ENCODE measurements at regions not wholly inside any gene's neighbourhood (a gene's known extent, or its start where the extent isn't known, plus 50 kb on each side); places are given as distances from the start of the nearest gene placed in this dataset.

DNA sequence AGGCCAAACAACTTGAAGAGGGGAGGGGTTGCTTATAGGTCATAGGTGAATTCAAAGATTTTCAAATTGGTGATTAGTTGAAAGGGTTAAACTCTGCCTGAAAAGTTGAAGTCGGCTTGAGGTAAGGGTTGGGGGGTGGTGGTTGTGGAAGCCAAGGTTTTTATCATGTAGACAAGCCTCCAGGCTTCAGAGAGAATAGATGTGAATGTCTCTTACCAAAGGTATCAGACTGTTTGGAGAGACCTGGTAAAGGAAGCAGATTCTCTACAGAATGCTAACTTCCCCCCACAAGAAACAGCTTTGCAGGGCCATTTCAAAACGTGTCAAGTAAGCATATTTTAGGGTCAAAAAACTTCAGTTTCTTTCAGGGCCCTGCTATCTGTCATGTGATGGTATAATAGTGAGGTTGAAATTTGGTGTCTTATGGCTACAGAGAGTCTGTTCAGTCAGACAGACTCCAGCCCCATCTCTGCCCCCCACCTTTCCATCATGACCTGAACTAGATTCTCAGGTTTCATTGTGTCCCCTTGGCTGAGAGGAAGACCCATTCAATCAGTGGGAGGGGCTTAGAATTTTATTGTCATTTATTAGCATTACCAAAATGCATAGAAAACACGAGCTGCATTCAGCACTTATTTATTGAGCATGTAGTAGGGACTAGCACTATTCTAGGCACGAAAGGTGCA lies 136.5 kb downstream of the MAP3K7 start:
- TF ChIP-seq SIN3A (IDR thresholded peaks at IDR 0.05; ENCODE audit: borderline replicate concordance, insufficient read depth, low read length) (no peak), TAF1 (IDR thresholded peaks at IDR 0.05; ENCODE audit: borderline replicate concordance, insufficient read depth, low read length) (no peak), FOXP2 (optimal IDR thresholded peaks at IDR 0.05; ENCODE audit: borderline replicate concordance, extremely low read depth, extremely low read length, insufficient read depth) (no peak), POLR2AphosphoS5 (IDR thresholded peaks at IDR 0.05; ENCODE audit: low read depth, low read length) (no peak)
- TF ChIP-seq, protein P1, sequence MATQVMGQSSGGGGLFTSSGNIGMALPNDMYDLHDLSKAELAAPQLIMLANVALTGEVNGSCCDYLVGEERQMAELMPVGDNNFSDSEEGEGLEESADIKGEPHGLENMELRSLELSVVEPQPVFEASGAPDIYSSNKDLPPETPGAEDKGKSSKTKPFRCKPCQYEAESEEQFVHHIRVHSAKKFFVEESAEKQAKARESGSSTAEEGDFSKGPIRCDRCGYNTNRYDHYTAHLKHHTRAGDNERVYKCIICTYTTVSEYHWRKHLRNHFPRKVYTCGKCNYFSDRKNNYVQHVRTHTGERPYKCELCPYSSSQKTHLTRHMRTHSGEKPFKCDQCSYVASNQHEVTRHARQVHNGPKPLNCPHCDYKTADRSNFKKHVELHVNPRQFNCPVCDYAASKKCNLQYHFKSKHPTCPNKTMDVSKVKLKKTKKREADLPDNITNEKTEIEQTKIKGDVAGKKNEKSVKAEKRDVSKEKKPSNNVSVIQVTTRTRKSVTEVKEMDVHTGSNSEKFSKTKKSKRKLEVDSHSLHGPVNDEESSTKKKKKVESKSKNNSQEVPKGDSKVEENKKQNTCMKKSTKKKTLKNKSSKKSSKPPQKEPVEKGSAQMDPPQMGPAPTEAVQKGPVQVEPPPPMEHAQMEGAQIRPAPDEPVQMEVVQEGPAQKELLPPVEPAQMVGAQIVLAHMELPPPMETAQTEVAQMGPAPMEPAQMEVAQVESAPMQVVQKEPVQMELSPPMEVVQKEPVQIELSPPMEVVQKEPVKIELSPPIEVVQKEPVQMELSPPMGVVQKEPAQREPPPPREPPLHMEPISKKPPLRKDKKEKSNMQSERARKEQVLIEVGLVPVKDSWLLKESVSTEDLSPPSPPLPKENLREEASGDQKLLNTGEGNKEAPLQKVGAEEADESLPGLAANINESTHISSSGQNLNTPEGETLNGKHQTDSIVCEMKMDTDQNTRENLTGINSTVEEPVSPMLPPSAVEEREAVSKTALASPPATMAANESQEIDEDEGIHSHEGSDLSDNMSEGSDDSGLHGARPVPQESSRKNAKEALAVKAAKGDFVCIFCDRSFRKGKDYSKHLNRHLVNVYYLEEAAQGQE (IDR thresholded peaks at IDR 0.05; ENCODE audit: insufficient read depth in 1 of 2, low read depth in 2 of 2, low read length in 2 of 2): no peak

DNA sequence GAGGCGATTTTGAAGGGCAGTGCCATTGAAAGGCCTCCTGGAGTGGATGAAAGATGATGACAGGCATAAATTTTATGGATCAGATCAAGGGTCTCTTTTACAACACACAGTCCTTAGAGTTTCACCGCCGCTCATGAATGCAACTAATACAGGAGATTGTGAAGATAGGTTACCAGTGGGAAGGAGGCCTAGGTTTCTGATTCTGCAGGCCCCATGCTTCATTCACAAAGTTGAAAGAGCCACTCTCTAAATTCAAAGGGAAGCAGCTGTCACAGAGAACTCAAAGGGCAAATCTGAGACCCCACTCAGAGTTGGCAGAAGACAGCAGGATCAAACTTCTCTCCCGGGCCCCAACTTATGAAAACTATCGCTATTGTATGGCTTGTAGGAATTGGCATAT lies 137.6 kb downstream of the MAP3K7 start:
- TF ChIP-seq TAF1 (IDR thresholded peaks at IDR 0.05; ENCODE audit: borderline replicate concordance, insufficient read depth, low read length) (no peak), FOXP2 (optimal IDR thresholded peaks at IDR 0.05; ENCODE audit: borderline replicate concordance, extremely low read depth, extremely low read length, insufficient read depth) (no peak), SIN3A (IDR thresholded peaks at IDR 0.05; ENCODE audit: borderline replicate concordance, insufficient read depth, low read length) (no peak), POLR2AphosphoS5 (IDR thresholded peaks at IDR 0.05; ENCODE audit: low read depth, low read length) (no peak)
- TF ChIP-seq, protein P1 (IDR thresholded peaks at IDR 0.05; ENCODE audit: insufficient read depth in 1 of 2, low read depth in 2 of 2, low read length in 2 of 2): no peak

DNA sequence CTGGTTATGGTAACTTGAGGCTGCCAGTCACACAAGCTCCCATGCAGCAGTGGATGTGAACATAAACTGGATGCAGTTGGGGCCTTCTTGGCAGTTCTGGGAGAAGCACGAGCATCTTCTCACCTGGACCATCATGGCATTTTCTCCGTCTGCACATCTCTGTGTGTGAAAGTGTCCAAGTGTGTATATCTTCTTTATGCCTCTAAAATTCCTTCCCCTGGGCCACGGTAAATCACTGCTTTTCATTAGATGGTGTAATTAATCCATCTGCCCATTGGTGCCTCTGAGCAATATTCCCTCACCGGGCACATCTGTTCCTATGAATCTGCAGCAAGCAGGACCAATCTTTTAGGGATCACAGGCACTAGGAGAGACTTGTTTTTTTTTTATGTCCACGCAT lies 138.0 kb downstream of the MAP3K7 start:
- TF ChIP-seq, protein P1 (IDR thresholded peaks at IDR 0.05; ENCODE audit: insufficient read depth in 1 of 2, low read depth in 2 of 2, low read length in 2 of 2): no peak
- TF ChIP-seq FOXP2 (optimal IDR thresholded peaks at IDR 0.05; ENCODE audit: borderline replicate concordance, extremely low read depth, extremely low read length, insufficient read depth) (no peak), TAF1 (IDR thresholded peaks at IDR 0.05; ENCODE audit: borderline replicate concordance, insufficient read depth, low read length) (no peak), SIN3A (IDR thresholded peaks at IDR 0.05; ENCODE audit: borderline replicate concordance, insufficient read depth, low read length) (no peak), POLR2AphosphoS5 (IDR thresholded peaks at IDR 0.05; ENCODE audit: low read depth, low read length) (no peak)

DNA sequence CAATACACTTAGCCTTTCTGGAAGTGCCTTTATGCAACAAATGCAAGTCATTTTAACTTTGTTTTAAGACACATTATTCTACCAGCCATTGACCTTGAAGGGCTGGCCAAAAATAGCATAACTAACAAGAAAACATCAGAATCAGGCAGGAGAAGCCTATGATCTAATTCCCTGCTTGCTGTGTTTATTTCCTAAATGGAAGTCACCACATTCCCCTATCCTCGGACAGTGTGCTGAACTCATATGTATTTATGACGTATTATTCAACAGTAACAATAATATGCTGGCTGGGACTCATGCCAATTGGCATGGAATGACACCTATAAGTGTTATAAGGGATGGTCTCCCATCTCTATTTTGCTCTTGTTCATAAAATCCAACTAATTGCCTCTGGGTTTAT lies 140.7 kb downstream of the MAP3K7 start:
- TF ChIP-seq TAF1 (IDR thresholded peaks at IDR 0.05; ENCODE audit: borderline replicate concordance, insufficient read depth, low read length): no peak
- TF ChIP-seq SIN3A (IDR thresholded peaks at IDR 0.05; ENCODE audit: borderline replicate concordance, insufficient read depth, low read length): 0 out of 2 replicates have a peak, but pooled peaks have one; percentile 25

DNA sequence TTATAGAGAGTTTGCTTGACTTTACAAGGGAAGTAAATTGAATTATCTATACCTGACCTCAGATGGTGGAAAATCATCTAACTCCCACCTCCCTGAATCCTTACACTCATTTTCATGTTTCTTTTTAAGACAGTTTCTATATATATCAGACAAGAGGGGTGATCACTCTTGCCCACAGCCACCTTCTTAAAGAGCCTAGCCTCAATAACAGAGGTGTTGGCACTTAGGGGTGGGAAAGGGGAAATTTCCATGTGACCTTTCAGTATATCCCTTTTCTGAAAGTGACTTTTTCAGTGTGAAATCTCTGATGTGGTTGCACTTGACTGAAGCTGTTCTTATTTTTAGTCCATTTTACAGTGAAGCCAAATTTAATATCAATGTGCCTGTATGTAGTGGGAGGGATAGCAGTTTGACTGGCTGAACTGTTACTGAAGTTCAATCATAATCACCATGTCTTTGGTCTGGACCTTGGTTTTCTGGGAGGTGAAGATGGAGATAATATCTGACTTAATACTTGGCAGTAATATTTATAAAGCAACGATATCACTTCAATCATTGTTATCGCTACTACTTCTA lies 141.3 kb downstream of the MAP3K7 start:
- TF ChIP-seq SIN3A (IDR thresholded peaks at IDR 0.05; ENCODE audit: borderline replicate concordance, insufficient read depth, low read length) (no peak), POLR2AphosphoS5 (IDR thresholded peaks at IDR 0.05; ENCODE audit: low read depth, low read length) (no peak), TAF1 (IDR thresholded peaks at IDR 0.05; ENCODE audit: borderline replicate concordance, insufficient read depth, low read length) (no peak), FOXP2 (optimal IDR thresholded peaks at IDR 0.05; ENCODE audit: borderline replicate concordance, extremely low read depth, extremely low read length, insufficient read depth) (no peak)
- TF ChIP-seq, protein P1 (IDR thresholded peaks at IDR 0.05; ENCODE audit: insufficient read depth in 1 of 2, low read depth in 2 of 2, low read length in 2 of 2): no peak

Measured in PFSK-1 (cell line).